NCI-H1694 (cell line): ENCODE measurements at regions not wholly inside any gene's neighbourhood (a gene's known extent, or its start where the extent isn't known, plus 50 kb on each side); places are given as distances from the start of the nearest gene placed in this dataset.
"Not testable (repeated sequence)": the region's sequence is repeated elsewhere in the genome, so short reads cannot be mapped to it uniquely, and the experiment has no call there.

Source experiments
- DNase-seq: peaks from one replicate; lab custom pipeline; 2025; lab: John Stamatoyannopoulos, UW

DNA sequence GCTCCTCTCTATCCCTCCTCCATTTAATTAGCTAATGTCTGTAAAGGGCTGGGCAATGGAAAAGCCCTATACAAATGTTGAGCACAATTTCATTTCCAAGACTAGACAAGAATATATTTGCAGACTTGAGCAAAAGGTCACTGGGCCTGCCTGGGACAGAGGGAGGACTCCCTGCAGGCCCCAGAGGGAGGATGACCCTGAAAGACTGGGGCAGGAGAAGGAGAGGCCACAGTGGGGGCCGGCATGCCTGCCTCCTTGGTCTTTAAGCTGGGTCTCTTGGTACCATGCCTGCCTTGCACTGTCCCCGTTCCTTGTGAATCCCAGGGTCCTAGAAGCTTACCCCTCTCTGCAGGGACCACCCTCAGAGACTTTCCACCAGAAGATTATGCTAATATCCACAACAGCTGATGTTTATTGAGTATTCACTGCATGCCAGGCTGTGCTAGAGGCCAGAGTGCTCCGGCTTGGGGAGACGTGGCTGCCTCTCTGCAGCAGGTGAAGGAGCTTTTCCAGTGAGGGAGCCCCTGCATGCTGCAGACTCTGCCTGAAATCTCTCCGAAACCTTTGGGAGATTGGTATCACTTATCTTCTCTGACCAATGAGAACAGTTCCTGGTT is 72.7 kb upstream of the HSPA9 start:
- no peak for DNase-seq

GRCh38 chr5:138647261-138647788 is 72.1 kb upstream of the HSPA9 start:
- no peak for DNase-seq

GRCh38 chr5:138646671-138647070 is 71.5 kb upstream of the HSPA9 start:
- DNase-seq: no peak

DNA sequence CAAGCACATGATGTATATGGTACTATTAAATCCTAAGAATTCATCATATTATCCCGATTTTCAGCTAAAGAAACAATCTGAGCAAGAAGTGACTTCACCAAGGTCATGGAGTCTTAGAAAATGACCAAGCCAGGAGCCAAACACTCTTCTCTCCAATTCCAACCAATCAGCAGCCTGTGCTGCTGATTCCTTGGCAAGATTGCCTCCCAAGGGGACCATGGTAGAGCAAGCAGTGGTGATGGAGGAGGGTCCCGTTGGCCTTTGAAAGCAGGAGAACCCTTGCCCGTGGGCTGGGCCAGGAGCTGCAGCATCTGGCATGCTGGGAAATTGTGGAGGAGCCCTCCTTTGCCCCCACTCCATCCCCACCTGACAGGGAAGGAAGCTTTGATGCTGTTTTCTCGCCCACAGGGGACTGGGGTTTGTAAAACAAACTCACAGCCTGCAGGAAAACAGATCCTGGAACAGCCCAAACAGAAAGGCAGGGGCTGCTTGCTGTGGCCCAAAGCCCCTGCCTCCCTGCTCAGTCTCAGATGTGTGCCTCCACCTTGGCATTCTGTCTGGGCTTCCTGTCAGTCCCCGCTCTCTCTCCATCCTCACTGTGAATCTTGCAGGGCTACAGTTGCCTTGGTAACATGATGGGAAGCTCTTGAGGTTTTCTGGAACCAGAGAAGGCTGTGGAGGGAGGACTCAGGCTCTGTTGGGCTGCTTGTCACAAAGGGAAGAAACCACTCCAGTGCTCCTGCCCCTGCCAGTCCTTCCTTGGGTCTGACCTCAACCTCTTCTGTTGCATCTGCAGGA is 70.8 kb upstream of the HSPA9 start:
- peak; percentile 18 for DNase-seq

DNA sequence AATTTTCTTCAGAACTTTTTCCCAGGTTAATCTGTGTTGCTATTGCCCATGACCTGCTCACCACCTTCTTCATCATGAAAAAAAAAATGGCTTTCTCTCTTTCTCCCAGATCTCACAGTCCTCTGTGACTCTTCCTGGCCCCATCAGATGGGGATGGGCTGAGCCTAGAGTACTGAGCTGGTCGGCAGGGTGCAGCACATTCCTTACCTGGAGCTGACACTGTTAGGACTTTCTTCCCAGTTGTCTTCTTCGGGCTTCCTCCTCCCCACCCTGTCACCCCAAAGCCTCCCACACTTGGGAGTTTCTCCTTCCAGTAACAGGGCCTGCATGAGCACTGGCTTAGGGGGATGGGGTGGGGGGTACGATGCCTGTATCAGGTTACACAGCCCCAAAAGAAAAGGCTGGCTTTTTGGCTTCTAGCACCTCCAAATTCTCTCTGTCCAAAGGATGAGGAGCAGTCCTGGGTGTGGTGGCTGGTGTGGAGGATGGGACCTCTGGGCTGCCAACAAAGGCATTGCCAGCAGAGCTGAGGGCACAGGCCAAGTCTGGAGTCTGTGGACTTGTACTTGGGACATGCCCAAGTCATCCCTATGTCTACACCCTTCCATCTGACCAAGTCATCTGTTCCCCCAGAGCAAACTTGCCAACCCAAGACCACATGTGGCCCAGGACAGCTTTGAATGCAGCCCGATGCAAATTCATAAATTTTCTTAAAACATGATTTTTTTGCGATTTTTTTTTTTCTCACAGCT is 68.0 kb upstream of the HSPA9 start:
- DNase-seq: no peak

- peak; percentile 68 for DNase-seq
These were observed 66.5 kb upstream of the HSPA9 start for GRCh38 chr5:138641547-138642298.

DNA sequence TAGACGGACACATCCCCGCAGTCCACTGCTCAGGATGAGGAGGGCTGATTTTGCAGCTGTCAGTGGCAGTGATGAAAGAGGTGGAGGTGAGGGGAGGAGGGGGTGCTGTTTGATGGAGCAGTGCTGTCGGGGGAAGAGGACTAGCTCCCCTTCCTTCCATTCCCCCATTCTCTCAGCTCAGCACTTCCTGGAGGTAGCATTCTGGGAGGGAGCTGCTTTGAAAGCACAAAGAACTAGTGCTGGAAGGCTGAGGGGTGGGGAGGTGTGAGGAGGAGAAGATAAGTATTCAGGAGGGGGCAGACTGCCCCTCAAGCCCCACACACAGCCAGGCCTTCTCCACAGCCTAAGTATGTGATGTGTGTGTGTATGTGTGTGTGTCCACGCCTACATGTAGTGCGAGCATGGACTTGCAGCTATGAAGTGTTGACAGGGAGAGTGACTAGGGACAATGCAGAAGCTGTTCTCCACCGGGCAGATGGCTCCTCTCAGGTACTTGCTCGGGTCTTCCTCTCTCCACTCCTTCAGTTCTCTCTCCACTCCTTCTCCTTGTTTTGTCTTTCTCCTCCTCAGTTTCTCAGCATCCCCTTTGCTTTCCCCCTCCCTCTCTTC is 65.5 kb upstream of the HSPA9 start:
- no peak for DNase-seq

DNA sequence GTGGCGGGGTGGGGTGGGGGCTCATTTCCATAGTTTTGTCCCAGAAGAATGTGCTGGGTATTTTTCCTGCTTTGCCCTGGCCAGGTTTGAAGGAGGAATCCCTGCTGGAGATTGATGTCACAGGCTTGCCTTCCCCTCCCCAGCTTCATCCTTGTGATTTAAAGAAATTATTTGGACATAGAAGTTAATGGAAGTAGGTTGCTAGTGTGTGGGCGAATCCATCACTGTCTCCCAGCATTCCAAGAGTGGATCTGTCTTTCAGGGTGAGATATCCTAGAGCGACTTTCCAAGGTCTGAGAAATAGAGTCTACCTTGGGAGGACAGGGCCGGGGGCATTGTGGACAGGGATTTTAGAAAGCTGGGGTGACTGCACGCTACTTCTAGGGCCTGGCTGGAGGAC is 64.9 kb upstream of the HSPA9 start:
- DNase-seq: no peak

GRCh38 chr5:138639326-138639725 is 64.1 kb upstream of the HSPA9 start:
- DNase-seq: no peak

DNA sequence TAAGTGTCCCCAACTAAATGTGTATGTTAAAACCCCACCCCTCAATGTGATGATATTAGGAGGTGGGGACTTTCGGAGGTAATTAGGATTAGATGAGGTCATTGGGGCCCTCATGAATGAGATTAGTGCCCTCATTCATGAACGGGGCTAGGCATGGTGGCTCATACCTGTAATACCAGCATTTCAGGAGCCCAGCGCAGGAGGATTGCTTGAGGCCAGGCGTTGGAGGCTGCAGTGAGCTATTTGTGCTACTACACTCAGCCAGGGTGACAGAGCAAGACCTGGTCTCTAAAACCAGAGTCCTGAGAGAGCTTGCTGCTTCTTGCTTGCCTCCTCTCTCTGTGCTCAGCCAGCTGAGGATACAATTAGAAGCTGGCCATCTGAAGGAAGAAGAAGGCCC is 62.1 kb upstream of the HSPA9 start:
- no peak for DNase-seq

DNA sequence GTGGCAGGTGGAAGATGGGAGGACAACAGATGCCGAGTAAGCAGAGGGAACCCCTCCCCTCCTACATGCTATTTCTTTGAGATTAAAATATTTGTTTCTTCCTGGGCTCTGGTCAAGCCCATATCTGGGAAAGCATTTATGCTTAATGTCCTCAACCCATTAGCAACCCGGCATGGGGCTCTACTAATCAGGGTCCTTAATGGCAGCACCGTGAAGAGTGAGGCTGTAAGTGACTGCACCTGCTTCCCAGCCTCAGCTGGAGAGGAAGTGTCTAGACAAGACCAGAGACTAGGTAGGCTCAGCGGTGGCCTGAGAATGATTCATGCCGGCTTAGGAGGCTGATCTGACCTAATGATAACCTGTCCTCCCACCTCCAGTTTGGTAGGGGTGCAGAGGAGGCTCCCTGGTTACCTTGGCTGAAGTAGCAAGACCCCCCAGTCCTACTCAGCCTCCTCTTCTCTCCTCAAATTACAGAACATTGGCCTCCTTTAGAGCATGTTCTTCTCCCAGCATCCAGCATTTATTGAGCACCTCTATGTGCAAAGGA is 61.3 kb upstream of the HSPA9 start:
- no peak for DNase-seq

- no peak for DNase-seq
These were observed 60.5 kb upstream of the HSPA9 start for GRCh38 chr5:138635708-138636107.

DNA sequence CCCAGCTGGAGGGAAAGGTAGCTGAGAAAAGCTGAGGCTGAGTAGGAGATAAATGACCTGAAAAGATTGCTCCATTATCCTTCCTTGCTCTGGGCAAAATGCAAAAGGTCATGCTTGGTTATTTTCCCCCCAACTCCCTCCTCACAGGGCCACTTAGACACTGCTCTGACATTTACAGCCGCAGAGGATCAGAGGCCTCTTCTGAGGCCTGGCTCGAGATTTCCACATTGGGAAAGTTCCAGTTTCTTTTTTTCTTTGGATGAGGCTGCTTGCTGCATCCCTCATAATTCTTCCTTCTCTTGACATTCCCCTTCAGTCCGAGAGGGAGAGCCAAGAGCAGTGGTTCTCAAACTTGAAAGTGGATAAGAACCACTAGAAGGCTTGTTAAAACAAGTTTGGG is 60.1 kb upstream of the HSPA9 start:
- DNase-seq: no peak

GRCh38 chr5:138634804-138635203 is 59.6 kb upstream of the HSPA9 start:
- DNase-seq: not testable (repeated sequence)

DNA sequence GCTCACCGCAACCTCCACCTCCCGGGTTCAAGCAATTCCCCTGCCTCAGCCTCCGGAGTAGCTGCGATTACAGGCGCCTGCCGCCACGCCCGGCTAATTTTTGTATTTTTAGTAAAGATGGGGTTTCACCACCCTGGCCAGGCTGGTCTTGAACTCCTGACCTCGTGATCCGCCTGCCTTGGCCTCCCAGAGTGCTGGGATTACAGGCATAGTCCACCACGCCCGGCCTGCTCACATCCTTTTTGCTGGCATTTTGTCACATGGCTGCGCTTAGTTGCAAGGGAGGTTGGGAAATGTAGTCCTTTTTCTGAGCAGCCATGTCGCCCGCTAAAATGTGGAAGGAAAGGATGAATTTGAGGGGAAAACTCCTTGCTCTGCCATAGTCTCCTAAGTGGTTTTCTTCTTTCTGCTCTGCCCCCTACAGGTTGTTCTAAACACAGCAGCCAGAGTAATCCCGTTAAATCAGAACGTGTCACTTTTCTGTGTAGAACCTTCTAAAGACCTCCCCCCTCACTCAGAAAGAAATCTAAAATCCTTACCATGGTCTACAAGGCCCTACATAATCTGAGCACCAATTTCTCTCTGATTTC is 57.8 kb upstream of the HSPA9 start:
- peak; percentile 4 for DNase-seq

DNA sequence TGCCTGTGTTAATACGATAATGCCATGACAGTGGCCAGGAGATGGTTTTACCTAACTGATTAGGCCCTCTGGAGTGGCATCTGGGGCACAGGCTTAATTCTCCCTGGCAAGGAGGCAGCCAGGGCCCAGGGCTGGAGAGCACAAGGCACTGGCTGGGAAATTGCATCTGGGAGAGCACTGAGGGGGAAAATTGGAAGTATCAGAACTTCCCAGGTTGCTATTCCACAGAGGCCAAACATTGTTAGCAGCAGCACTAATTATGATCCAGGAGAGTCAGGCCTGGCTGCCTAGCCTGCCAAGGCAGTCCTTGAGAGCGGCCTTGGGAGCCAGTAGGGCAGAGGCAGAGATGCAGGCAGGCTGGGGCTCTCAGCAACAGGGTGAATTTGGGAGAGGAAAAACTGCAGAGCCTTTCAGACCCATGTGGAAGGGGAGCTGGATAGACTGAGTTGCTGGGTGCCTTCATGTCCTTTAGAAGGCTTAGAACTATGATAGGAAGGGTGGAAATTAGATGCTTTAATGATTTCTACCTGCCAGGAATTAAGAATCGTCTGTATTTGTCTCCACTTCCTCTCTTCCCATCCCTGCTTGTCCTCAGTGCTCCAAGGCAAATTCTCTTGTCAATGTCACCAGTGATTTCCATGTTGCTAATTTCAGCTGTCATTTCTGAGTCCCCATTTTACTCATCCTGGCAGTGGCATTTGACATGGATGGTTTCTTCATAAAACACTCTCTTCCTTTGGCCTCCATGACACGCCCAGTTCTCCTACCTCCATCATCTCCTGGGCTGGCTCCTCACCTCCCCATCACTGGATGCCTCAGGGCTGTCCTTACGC is 56.1 kb upstream of the HSPA9 start:
- DNase-seq: no peak

DNA sequence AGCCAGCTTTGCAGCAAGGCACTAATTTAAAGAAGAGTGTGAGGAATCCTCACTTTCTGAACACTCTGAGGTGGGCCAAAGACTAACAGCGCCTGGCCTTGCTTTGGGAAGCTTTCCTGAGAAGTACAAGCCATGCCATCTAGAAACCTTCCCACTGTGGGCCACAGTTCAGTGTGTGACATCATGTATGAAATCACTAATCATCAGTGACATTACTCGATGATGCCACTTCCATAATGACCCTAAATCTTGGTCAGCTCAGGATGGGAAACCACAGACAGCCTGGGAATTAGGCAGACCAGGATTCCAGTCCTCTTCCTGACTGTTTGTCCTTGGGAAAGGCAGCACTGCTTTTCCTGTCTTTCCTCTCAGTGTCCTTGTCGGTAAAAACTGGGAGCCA is 54.2 kb upstream of the HSPA9 start:
- no peak for DNase-seq

DNA sequence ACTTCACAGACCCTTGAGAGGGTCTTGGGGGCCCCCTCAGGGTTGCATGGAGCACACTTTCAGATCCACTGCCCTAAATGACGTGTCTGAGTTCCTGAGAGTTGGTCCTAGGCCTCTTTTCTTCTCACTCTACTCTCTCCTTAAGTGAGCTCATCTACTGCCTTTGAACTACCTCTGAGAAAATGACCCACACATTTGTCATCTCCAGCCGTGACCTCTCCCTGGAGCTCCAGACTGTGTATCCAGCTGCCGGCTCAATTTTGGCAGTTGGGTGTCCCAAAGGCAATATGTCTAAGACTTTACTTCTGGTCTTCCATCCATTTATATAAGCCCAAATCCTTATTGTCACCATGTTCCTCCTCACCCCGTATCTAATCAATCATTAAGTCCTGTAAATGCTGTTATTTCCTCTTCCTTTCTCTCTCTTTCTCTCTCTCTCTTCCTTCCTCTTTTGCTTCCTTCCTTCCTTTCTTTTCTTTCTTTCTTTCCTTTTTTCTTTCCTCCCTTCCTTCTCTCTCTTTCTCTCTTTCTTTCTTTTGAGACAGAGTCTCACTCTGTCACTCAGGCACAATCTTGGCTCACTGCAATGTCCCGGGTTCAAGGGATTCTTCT is 51.2 kb upstream of the HSPA9 start:
- DNase-seq: no peak

DNA sequence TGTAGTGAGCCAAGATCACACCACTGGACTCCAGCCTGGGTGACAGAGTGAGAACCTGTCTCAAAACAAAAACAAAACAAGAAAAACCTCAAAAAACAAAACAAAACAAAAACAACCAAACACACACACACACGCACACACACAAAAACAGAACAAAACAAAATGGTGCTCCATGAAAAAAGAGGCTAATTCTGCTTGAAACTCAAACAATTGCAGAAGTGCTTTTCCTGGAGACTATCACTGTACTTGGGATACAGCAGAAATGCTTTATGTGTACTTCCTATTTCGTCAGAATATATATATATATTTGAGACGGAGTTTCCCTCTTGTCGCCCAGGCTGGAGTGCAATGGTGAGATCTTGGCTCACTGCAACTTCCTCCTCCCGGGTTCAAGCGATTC is 49.9 kb upstream of the HSPA9 start:
- no peak for DNase-seq
